Activated B cell treated with CpG ODN at 0.5 μM for 24 hours (primary cell): ENCODE measurements at regions not wholly inside any gene's neighbourhood (a gene's known extent, or its start where the extent isn't known, plus 50 kb on each side); places are given as distances from the start of the nearest gene placed in this dataset.

ENCODE experiments used
- ATAC-seq: fragments of 200-7000 bp; cut with Tn5 transposase; one replicate; pipeline ENCODE4 v1.10.0; 2021; ENCODE audit warnings: low read depth, mild to moderate bottlenecking, moderate library complexity
- CTCF ChIA-PET: fragments of 350-600 bp; sonication (Branson Sonifier 250); formaldehyde crosslinking; loops from one replicate; lab custom pipeline; 2021; ENCODE audit warnings: antibody characterized with exemption; lab: Charles Lee
- POLR2A ChIA-PET: fragments of 350-600 bp; sonication (Branson Sonifier 250); formaldehyde crosslinking; loops from one replicate; lab custom pipeline; 2021; ENCODE audit warnings: antibody characterized with exemption; lab: Charles Lee
- DNase-seq: peaks from one replicate; pipeline ENCODE4 v3.0.0; 2022
- H3K27ac Mint-ChIP-seq: one replicate; pipeline ENCODE4 v1.8.0; 2020; ENCODE audit warnings: mixed read lengths
- H3K27me3 Mint-ChIP-seq: one replicate; pipeline ENCODE4 v1.8.0; 2021; ENCODE audit warnings: mixed read lengths
- H3K36me3 Mint-ChIP-seq: one replicate; pipeline ENCODE4 v1.8.0; 2021; ENCODE audit warnings: low read depth, mixed read lengths
- H3K4me1 Mint-ChIP-seq: one replicate; pipeline ENCODE4 v1.8.0; 2021; ENCODE audit warnings: mixed read lengths
- H3K4me3 Mint-ChIP-seq: one replicate; pipeline ENCODE4 v1.8.0; 2020; ENCODE audit warnings: mild to moderate bottlenecking, mixed read lengths
- H3K9me3 Mint-ChIP-seq: one replicate; pipeline ENCODE4 v1.8.0; 2020; ENCODE audit warnings: mixed read lengths
- CTCF ChIP-seq: fragments of 200-600 bp; IDR thresholded peaks from one replicate; pipeline ENCODE4 v1.8.0; 2022; ENCODE audit warnings: antibody characterized with exemption, mild to moderate bottlenecking
- intact Hi-C: fragments of 100-400 bp; cut with micrococcal nuclease; formaldehyde crosslinking; loops from one replicate; pipeline ENCODE4 v1.15.1; 2024

- no peak for DNase-seq
- CTCF ChIA-PET: interaction anchor here (0.8 kb wide), 1 partner anchor 35 kb away, joined by 3 read pairs; no protein-coding TSS in a partner anchor
- intact Hi-C loops: no loop called here
- no peak for ATAC-seq
- no peak for TF ChIP-seq CTCF
- H3K27me3 Mint-ChIP-seq: no peaks in the 10 kb centered on the region
- H3K4me1 Mint-ChIP-seq: no peaks in the 10 kb centered on the region
- H3K36me3 Mint-ChIP-seq: no peaks in the 10 kb centered on the region
- no peak overlapping the region for H3K27ac Mint-ChIP-seq
- no peak overlapping the region for H3K4me3 Mint-ChIP-seq
- H3K9me3 Mint-ChIP-seq: peaks cover 3% of the 10 kb centered on the region
- POLR2A ChIA-PET: no interaction called here
Observed at GRCh38 chr11:25218036-25218435, 721.2 kb downstream of the LUZP2 start.

GRCh38 chr11:25225078-25225477, 728.2 kb downstream of the LUZP2 start:
- Mint-ChIP-seq H3K27ac (no peak overlapping the region), H3K4me1 (no peaks in the 10 kb centered on the region), H3K36me3 (no peaks in the 10 kb centered on the region), H3K27me3 (no peaks in the 10 kb centered on the region), H3K9me3 (peaks cover 15% of the 10 kb centered on the region), H3K4me3 (no peak overlapping the region)
- no peak for TF ChIP-seq CTCF
- CTCF ChIA-PET: no interaction called here
- intact Hi-C loops: no loop called here
- no peak for ATAC-seq
- DNase-seq: no peak
- POLR2A ChIA-PET: no interaction called here

- H3K36me3 Mint-ChIP-seq: no peaks in the 10 kb centered on the region
- peaks cover 5% of the 10 kb centered on the region for H3K9me3 Mint-ChIP-seq
- ATAC-seq (no peak), DNase-seq (no peak)
- no peaks in the 10 kb centered on the region for H3K4me1 Mint-ChIP-seq
- no peak overlapping the region for H3K27ac Mint-ChIP-seq
- H3K27me3 Mint-ChIP-seq: no peaks in the 10 kb centered on the region
- no peak for TF ChIP-seq CTCF
- intact Hi-C loops: no loop called here
- H3K4me3 Mint-ChIP-seq: no peak overlapping the region
- ChIA-PET POLR2A (no interaction called here), CTCF (no interaction called here)
Observed at GRCh38 chr11:25242928-25243327, 746.1 kb downstream of the LUZP2 start.

GRCh38 chr11:25244126-25244525, 747.3 kb downstream of the LUZP2 start:
- Mint-ChIP-seq H3K27me3 (no peaks in the 10 kb centered on the region), H3K4me1 (no peaks in the 10 kb centered on the region), H3K9me3 (peaks cover 5% of the 10 kb centered on the region), H3K4me3 (no peak overlapping the region), H3K36me3 (no peaks in the 10 kb centered on the region), H3K27ac (no peak overlapping the region)
- TF ChIP-seq CTCF: no peak
- no peak for DNase-seq
- no peak for ATAC-seq
- POLR2A ChIA-PET: no interaction called here
- intact Hi-C loops: no loop called here
- CTCF ChIA-PET: no interaction called here

GRCh38 chr11:25247336-25247735, 750.5 kb downstream of the LUZP2 start:
- ChIA-PET CTCF (no interaction called here), POLR2A (no interaction called here)
- Mint-ChIP-seq H3K4me1 (no peaks in the 10 kb centered on the region), H3K36me3 (no peaks in the 10 kb centered on the region), H3K4me3 (no peak overlapping the region), H3K27me3 (no peaks in the 10 kb centered on the region), H3K9me3 (peaks cover 4% of the 10 kb centered on the region), H3K27ac (no peak overlapping the region)
- no peak for ATAC-seq
- intact Hi-C loops: no loop called here
- TF ChIP-seq CTCF: no peak
- no peak for DNase-seq
